Stomach smooth muscle (tissue), 2 donors: ENCODE measurements at regions not wholly inside any gene's neighbourhood (a gene's known extent, or its start where the extent isn't known, plus 50 kb on each side); places are given as distances from the start of the nearest gene placed in this dataset.
A peak's percentile ranks its signal among the peaks of the same experiment; 100 is the strongest.

ENCODE experiments used
- H3K27ac ChIP-seq: one replicate; pipeline ENCODE4 v1.7.0; 2013; ENCODE audit warnings: mild to moderate bottlenecking, low read length, inconsistent platforms
- H3K27me3 ChIP-seq, 2 donors: one replicate each; pipeline ENCODE4 v1.7.0; 2013; ENCODE audit warnings: low read length in 2 of 2; ENCODE audit not compliant: insufficient read depth in 2 of 2, control insufficient read depth in 1 of 2
- H3K36me3 ChIP-seq, 2 donors: one replicate each; pipeline ENCODE4 v1.7.0; 2013; ENCODE audit warnings: low read length in 2 of 2; ENCODE audit not compliant: control insufficient read depth in 2 of 2, insufficient read depth in 2 of 2
- H3K4me1 ChIP-seq: one replicate; pipeline ENCODE4 v1.7.0; 2013; ENCODE audit warnings: low read length; ENCODE audit not compliant: control insufficient read depth, insufficient read depth
- H3K4me3 ChIP-seq, 2 donors: one replicate each; pipeline ENCODE4 v1.7.0; 2013; ENCODE audit warnings: low read length in 2 of 2
- H3K9ac ChIP-seq, 2 donors: one replicate each; pipeline ENCODE4 v1.7.0; 2013; ENCODE audit warnings: low read length in 2 of 2, mild to moderate bottlenecking in 1 of 2
- H3K9me3 ChIP-seq, 2 donors: one replicate each; pipeline ENCODE4 v1.7.0; 2013; ENCODE audit warnings: low read length in 2 of 2; ENCODE audit not compliant: control insufficient read depth in 2 of 2
- donor health status: healthy.
- donor health status: Pancreatic carcinoma.

- Histone ChIP-seq H3K27me3 (no peaks in the 10 kb centered on the region), H3K27ac (no peak overlapping the region), H3K4me3 (peak overlapping the region in 1 of 2 donors; percentile 49), H3K9ac (no peak overlapping the region), H3K9me3 (no peaks in the 10 kb centered on the region), H3K36me3 (peaks cover 5 to 6% of the 10 kb centered on the region in 2 donors), H3K4me1 (peaks cover 16% of the 10 kb centered on the region)
Observed at GRCh38 chr4:173449380-173449717, 50.4 kb upstream of the SCRG1 start.

GRCh38 chr4:173448608-173449379 lies 49.9 kb upstream of the SCRG1 start:
- H3K9me3 ChIP-seq = no peaks in the 10 kb centered on the region
- H3K4me1 ChIP-seq = peaks cover 16% of the 10 kb centered on the region
- H3K27me3 ChIP-seq = no peaks in the 10 kb centered on the region
- peak overlapping the region; percentile 41 for H3K27ac ChIP-seq
- no peak overlapping the region for H3K9ac ChIP-seq
- H3K36me3 ChIP-seq = peaks cover 5 to 6% of the 10 kb centered on the region in 2 donors
- H3K4me3 ChIP-seq = peak overlapping the region; percentile 41 to 49
